T-helper 17 cell (primary cell): ENCODE measurements at regions not wholly inside any gene's neighbourhood (a gene's known extent, or its start where the extent isn't known, plus 50 kb on each side); places are given as distances from the start of the nearest gene placed in this dataset.

Experiments
- ATAC-seq: fragments of 150-1000 bp; cut with Tn5 transposase; 2 replicates; pipeline ENCODE4 v1.10.0; 2021; ENCODE audit warnings: mild to moderate bottlenecking, moderate library complexity
- DNase-seq, 3 donors: peaks; one replicate each; pipeline versions ENCODE4 v3.0.0 to v3.0.0-alpha.2; 2020 to 2021
- H3K9me3 ChIP-seq: one replicate; pipeline ENCODE4 v1.7.0; 2013; ENCODE audit warnings: low read length, mild to moderate bottlenecking; ENCODE audit not compliant: control insufficient read depth, poor library complexity, severe bottlenecking
- H3K27ac Mint-ChIP-seq: one replicate; pipeline ENCODE4 v1.8.0; 2022; ENCODE audit warnings: mild to moderate bottlenecking, moderate library complexity, mixed read lengths
- H3K27me3 Mint-ChIP-seq: one replicate; pipeline ENCODE4 v1.8.0; 2022; ENCODE audit warnings: mixed read lengths
- H3K36me3 Mint-ChIP-seq: one replicate; pipeline ENCODE4 v1.8.0; 2022; ENCODE audit warnings: low read depth, mixed read lengths
- H3K4me1 Mint-ChIP-seq: one replicate; pipeline ENCODE4 v1.8.0; 2022; ENCODE audit warnings: mild to moderate bottlenecking, mixed read lengths
- H3K4me3 Mint-ChIP-seq: one replicate; pipeline ENCODE4 v1.8.0; 2022; ENCODE audit warnings: mild to moderate bottlenecking, moderate library complexity, mixed read lengths

DNA sequence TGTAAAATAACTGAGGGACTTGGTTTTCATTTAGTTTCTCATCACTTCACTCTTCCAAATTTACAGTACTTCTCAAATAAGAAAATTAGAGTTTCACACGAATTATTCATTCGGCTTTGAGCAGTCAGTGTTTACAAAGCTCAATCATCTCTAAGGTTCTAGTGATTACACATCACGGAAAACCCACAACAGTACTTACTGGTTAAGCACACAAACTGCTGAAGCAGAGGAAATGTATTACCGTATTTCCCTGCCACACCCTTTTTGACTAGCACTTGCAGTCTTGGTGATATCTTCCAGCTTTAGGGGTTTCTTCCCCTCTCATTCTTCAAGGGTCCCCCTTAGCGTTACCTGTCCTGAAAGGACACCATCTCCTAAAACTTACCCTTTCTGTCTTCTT is 164.8 kb upstream of the CDIN1 start:
- no peaks in the 10 kb centered on the region for H3K27me3 Mint-ChIP-seq
- no peaks in the 10 kb centered on the region for H3K36me3 Mint-ChIP-seq
- DNase-seq (no peak), ATAC-seq (no peak)
- no peak overlapping the region for H3K4me3 Mint-ChIP-seq
- H3K9me3 ChIP-seq, result no peaks in the 10 kb centered on the region
- no peaks in the 10 kb centered on the region for H3K4me1 Mint-ChIP-seq
- no peak overlapping the region for H3K27ac Mint-ChIP-seq

DNA sequence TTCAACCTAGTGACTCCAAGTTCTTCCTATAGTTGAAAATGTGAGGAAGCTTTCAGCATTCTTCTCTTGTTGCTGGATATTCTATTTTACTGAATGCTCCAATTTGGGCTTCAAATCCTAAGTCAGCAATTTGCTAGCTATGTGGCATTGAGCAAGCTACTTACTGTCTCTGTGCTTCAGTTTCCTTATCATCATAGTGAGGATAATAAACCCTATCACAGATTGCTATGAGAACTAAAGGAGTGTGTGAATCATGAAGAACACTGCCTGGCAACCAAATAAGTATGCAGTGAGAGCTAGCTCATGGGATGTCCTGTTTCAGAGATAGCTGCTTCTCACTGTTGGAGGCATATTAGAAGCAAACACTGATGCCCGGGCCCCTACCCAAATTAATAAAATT is 163.8 kb upstream of the CDIN1 start:
- no peak for DNase-seq
- Mint-ChIP-seq H3K27me3 (no peaks in the 10 kb centered on the region), H3K27ac (no peak overlapping the region)

GRCh38 chr15:36422631-36423030 is 156.8 kb upstream of the CDIN1 start:
- Mint-ChIP-seq H3K4me1 (no peaks in the 10 kb centered on the region), H3K36me3 (no peaks in the 10 kb centered on the region)

More for the DNA sequence above, 163.8 kb upstream of the CDIN1 start:
- H3K36me3 Mint-ChIP-seq, result no peaks in the 10 kb centered on the region
- no peak for ATAC-seq
- no peaks in the 10 kb centered on the region for H3K9me3 ChIP-seq
- no peak overlapping the region for H3K4me3 Mint-ChIP-seq
- no peaks in the 10 kb centered on the region for H3K4me1 Mint-ChIP-seq

DNA sequence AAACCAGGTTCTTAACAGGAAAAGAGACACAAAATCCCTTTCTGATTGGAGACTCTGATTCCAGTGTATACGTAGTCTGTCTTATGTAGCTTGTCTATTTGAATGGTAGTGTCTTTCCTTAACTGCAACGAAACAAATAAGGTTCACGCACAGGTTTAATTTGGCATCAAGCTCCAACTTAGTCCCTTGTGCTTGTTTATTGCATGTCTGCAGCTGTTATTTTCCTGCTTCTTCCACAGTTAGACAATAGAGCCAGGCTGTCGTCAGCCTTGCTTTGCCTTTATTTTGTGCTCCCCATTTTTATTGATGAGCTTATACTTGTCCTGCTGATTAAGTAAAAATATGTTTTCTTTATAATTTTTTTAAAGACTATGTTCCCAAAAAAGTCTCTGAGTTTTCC is 152.7 kb upstream of the CDIN1 start:
- H3K27me3 Mint-ChIP-seq, result no peaks in the 10 kb centered on the region
- H3K36me3 Mint-ChIP-seq, result no peaks in the 10 kb centered on the region
- no peak for ATAC-seq
- no peak overlapping the region for H3K27ac Mint-ChIP-seq
- no peaks in the 10 kb centered on the region for H3K9me3 ChIP-seq
- DNase-seq, result no peak
- H3K4me3 Mint-ChIP-seq, result no peak overlapping the region
- no peaks in the 10 kb centered on the region for H3K4me1 Mint-ChIP-seq

More at GRCh38 chr15:36422631-36423030, 156.8 kb upstream of the CDIN1 start:
- H3K27ac Mint-ChIP-seq, result no peak overlapping the region
- ATAC-seq (no peak), DNase-seq (no peak)
- no peak overlapping the region for H3K4me3 Mint-ChIP-seq
- H3K27me3 Mint-ChIP-seq, result no peaks in the 10 kb centered on the region
- no peaks in the 10 kb centered on the region for H3K9me3 ChIP-seq

- no peaks in the 10 kb centered on the region for H3K36me3 Mint-ChIP-seq
- H3K27me3 Mint-ChIP-seq, result no peaks in the 10 kb centered on the region
- no peaks in the 10 kb centered on the region for H3K4me1 Mint-ChIP-seq
- no peak for DNase-seq
- ATAC-seq, result no peak
- no peak overlapping the region for H3K4me3 Mint-ChIP-seq
- H3K9me3 ChIP-seq, result no peaks in the 10 kb centered on the region
- no peak overlapping the region for H3K27ac Mint-ChIP-seq
Observed at GRCh38 chr15:36428102-36428845, 151.2 kb upstream of the CDIN1 start.

DNA sequence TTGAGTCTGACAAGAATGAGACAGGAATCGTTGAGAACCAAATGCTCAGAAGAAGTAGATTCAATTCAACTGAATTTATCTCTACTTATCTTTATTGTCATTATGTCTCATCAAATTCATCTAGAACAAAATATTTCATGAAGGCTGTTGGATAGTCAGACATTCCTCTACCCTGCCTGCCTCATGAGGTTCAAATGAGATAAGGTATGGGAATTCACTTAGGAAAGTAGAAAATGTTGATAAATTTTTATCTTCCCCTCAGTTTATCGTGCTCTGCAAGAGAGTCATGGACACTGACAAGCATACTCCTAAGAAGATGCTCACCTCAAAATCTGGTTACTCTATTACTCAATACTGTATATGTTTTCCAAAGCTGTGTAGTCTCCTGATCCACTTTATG is 149.7 kb upstream of the CDIN1 start:
- no peaks in the 10 kb centered on the region for H3K9me3 ChIP-seq
- no peak for DNase-seq
- ATAC-seq, result no peak
- Mint-ChIP-seq H3K27me3 (no peaks in the 10 kb centered on the region), H3K4me1 (no peaks in the 10 kb centered on the region), H3K4me3 (no peak overlapping the region), H3K36me3 (no peaks in the 10 kb centered on the region), H3K27ac (no peak overlapping the region)

DNA sequence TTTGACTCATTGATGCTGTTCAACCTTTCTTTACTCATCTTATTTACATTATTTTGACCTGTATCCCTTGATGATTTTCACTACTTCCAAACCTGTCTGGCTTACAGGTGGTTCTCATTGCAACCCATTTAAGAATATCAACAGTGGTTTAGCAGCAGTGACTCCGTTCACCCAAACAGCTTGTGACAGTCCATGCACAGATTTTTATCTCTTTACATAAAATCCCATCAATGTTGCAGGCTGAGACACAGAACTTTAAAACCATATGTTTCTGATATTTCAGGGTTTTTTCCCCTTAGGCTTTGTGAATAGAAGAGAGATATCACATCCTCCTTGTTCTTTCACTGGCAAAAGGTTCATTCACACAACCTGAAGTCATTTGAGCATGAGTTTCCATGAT is 149.1 kb upstream of the CDIN1 start:
- no peaks in the 10 kb centered on the region for H3K36me3 Mint-ChIP-seq
- H3K4me3 Mint-ChIP-seq, result no peak overlapping the region
- DNase-seq, result no peak
- ATAC-seq, result no peak
- H3K4me1 Mint-ChIP-seq, result no peaks in the 10 kb centered on the region
- H3K9me3 ChIP-seq, result no peaks in the 10 kb centered on the region
- H3K27ac Mint-ChIP-seq, result no peak overlapping the region
- H3K27me3 Mint-ChIP-seq, result no peaks in the 10 kb centered on the region

GRCh38 chr15:36430726-36431265 is 148.6 kb upstream of the CDIN1 start:
- H3K36me3 Mint-ChIP-seq, result no peaks in the 10 kb centered on the region
- ATAC-seq (no peak), DNase-seq (no peak)
- no peak overlapping the region for H3K27ac Mint-ChIP-seq
- H3K9me3 ChIP-seq, result no peaks in the 10 kb centered on the region
- no peak overlapping the region for H3K4me3 Mint-ChIP-seq
- H3K4me1 Mint-ChIP-seq, result no peaks in the 10 kb centered on the region
- H3K27me3 Mint-ChIP-seq, result no peaks in the 10 kb centered on the region

DNA sequence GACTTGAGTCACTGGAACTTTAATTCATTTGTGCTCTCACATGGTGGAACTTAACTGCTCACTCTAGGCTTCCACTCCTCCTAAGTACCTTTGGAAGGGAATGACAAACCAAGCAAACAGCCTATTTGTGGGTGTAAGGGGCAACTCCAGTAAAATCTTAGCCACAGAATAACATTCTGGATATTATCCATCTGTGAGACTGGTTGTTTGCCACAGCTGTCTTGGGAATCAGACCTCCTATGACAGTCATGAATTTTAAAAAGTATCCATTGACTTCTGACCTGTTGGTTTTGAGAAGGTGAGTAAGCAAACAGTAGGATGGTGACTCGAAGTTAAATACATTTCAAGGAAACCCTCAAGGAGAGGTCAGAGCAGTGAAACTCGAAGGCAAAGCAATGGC is 147.3 kb upstream of the CDIN1 start:
- Mint-ChIP-seq H3K4me1 (no peaks in the 10 kb centered on the region), H3K27me3 (no peaks in the 10 kb centered on the region), H3K4me3 (no peak overlapping the region), H3K36me3 (no peaks in the 10 kb centered on the region), H3K27ac (no peak overlapping the region)
- ATAC-seq (no peak), DNase-seq (no peak)
- no peaks in the 10 kb centered on the region for H3K9me3 ChIP-seq

DNA sequence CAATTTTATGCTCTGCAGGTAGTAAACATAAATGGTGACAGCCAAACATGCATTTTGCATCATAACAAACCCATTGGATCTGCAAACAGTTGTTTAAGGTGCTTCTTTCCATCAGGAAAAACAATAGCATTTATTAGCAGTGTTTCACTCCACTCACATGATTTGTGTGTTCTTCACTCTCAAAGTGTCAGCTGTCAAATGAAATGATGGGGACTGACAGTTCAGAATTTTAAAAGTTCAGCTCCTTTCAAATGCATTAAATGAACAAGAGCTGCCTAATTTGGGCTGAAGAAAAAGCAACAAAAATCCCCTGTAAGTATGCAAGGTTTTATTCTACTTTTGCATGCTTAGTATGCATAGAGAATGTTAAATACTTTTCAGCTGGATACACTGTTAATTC is 145.2 kb upstream of the CDIN1 start:
- DNase-seq (no peak), ATAC-seq (no peak)
- H3K27me3 Mint-ChIP-seq, result peaks cover 5% of the 10 kb centered on the region
- no peak overlapping the region for H3K27ac Mint-ChIP-seq
- H3K4me3 Mint-ChIP-seq, result no peak overlapping the region
- no peaks in the 10 kb centered on the region for H3K9me3 ChIP-seq
- H3K36me3 Mint-ChIP-seq, result no peaks in the 10 kb centered on the region
- no peaks in the 10 kb centered on the region for H3K4me1 Mint-ChIP-seq

DNA sequence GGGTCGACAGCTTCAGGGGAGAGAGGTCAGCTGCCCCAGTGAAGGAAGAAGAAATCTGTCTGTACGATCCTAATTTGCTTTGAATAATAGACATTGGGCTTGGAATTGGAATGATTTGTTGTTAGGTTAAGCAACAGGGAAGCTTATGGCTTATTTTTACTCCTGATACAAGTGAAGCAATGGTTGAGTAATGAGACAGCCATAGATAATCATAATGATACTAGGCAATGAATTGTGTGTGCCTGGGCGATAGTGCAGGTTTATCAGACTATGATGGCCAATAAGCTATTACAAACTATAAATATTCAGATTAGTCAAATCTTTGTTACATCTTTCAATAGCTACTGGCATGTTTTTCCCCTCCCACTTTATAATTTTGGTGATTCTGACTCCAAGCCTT is 140.9 kb upstream of the CDIN1 start:
- no peaks in the 10 kb centered on the region for H3K9me3 ChIP-seq
- H3K4me3 Mint-ChIP-seq, result no peak overlapping the region
- no peaks in the 10 kb centered on the region for H3K36me3 Mint-ChIP-seq
- H3K27ac Mint-ChIP-seq, result no peak overlapping the region
- ATAC-seq (no peak), DNase-seq (no peak)
- H3K4me1 Mint-ChIP-seq, result no peaks in the 10 kb centered on the region
- H3K27me3 Mint-ChIP-seq, result peaks cover 5% of the 10 kb centered on the region

DNA sequence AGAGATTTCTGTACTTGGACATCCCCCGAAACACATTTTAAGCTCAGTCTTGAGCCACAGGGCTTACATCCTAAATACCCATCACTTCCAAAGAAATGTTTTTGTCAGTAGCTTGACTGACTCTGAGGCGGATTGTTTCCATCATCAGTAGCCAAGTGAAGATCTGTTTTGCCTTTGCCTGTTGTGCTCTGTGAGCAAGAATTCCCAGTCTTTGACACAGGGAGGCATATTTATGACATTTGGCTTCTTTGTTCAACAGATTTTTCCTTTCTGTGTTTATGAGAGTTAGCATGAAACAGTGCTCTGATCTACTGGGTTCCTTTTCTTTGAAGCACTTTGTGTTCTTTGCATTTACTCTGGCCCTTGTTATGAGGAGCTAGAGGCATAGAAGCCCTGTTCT is 132.1 kb upstream of the CDIN1 start:
- DNase-seq (no peak), ATAC-seq (no peak)
- H3K9me3 ChIP-seq, result no peaks in the 10 kb centered on the region
- Mint-ChIP-seq H3K36me3 (no peaks in the 10 kb centered on the region), H3K27me3 (no peaks in the 10 kb centered on the region), H3K27ac (no peak overlapping the region), H3K4me3 (no peak overlapping the region), H3K4me1 (no peaks in the 10 kb centered on the region)

DNA sequence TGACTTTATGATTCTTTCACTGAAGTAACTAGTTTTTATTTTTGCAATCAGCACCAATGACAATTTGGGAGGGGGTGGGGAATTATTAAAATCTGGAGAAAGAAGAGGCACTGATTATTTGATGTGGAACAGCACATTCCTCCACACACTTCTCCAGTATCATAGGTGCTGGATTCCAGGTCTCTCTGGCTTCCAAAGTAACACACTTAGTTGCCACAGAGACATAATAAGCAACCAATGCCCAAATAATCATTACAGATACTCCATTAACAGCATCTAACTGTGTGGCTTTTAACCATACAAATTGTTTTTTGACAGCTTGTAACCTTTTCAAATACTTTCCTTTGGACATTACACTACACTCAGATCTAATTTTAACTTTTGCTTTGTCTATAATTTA is 131.0 kb upstream of the CDIN1 start:
- Mint-ChIP-seq H3K27me3 (no peaks in the 10 kb centered on the region), H3K36me3 (no peaks in the 10 kb centered on the region), H3K4me3 (no peak overlapping the region), H3K27ac (no peak overlapping the region), H3K4me1 (no peaks in the 10 kb centered on the region)
- H3K9me3 ChIP-seq, result no peaks in the 10 kb centered on the region
- no peak for ATAC-seq
- DNase-seq, result no peak

- Mint-ChIP-seq H3K27ac (no peak overlapping the region), H3K27me3 (no peaks in the 10 kb centered on the region), H3K36me3 (no peaks in the 10 kb centered on the region), H3K4me3 (no peak overlapping the region), H3K4me1 (no peaks in the 10 kb centered on the region)
- no peak for DNase-seq
- ATAC-seq, result no peak
- H3K9me3 ChIP-seq, result no peaks in the 10 kb centered on the region
Observed at GRCh38 chr15:36449084-36449661, 130.3 kb upstream of the CDIN1 start.
